Fibroblast of skin of back (primary cell): ENCODE measurements at regions not wholly inside any gene's neighbourhood (a gene's known extent, or its start where the extent isn't known, plus 50 kb on each side); places are given as distances from the start of the nearest gene placed in this dataset.
A peak's percentile ranks its signal among the peaks of the same experiment; 100 is the strongest.

Experiments
- DNase-seq: peaks from one replicate; pipeline ENCODE4 v3.0.0-alpha.2; 2013

DNA sequence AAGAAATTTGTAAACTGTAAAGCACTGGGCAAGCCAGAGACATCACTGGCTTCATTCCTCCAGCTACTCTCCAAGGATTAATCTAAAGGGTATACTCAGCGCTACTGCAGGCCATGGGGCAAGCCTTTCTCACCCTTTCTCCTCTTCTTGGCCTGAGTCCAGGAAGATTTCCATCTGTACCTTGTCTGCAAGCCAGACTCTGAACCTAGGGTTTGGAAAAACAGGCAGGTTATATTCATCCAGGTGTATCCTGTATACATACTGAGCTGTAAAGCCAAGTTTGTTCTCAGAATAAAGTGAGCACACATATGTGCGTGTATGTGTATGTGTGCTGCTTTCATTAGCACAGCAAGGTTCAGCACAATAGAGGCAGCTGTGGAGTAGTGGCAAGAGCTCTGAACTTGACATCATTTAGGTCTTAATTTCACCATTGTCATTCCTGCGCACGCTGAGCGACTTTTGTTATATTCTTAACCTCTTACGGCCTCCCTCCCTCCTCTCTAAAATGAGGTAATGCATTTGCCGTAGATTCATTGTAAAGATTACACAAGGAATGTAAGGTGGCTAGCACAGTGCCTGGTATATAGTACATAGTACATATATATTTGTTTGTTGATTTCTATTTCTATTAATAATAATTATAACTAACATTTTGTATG, 128.1 kb upstream of the JUN start:
- DNase-seq = no peak

DNA sequence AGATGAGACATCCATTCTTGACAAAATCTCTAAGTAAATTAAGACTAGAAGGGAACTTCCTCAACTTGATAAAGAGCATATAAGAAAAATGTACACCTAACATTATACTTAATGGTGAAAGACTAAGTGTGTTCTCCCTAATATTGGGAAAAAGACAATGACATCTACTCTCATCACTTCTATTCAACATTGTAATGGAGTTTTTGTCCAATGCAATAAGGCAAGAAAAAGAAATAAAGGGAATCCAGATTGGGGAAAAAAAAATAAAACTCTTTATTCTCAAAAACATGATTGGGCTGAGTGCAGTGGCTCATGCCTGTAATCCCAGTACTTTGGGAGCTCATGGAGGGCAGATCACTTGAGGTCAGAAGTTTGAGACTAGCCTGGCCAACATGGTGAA, 131.1 kb upstream of the JUN start:
- DNase-seq = no peak

DNA sequence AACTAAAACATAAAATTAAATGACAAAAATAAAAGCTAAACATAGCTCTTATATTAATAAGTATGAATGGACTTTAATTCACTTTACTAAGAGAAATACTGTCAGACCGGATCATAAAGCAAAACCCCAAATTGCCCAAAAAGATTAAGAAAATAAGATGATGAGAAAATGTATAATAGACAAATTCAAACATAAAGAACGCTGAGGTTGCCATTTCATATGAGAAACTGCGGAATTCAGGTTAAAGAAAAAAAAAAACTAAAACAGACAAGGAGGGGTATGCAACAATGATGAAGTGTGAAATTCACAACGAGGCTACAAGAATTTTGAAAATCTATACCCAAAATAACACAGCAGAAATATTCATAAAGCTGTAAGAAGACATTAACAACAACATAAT, 133.6 kb upstream of the JUN start:
- DNase-seq = no peak

DNA sequence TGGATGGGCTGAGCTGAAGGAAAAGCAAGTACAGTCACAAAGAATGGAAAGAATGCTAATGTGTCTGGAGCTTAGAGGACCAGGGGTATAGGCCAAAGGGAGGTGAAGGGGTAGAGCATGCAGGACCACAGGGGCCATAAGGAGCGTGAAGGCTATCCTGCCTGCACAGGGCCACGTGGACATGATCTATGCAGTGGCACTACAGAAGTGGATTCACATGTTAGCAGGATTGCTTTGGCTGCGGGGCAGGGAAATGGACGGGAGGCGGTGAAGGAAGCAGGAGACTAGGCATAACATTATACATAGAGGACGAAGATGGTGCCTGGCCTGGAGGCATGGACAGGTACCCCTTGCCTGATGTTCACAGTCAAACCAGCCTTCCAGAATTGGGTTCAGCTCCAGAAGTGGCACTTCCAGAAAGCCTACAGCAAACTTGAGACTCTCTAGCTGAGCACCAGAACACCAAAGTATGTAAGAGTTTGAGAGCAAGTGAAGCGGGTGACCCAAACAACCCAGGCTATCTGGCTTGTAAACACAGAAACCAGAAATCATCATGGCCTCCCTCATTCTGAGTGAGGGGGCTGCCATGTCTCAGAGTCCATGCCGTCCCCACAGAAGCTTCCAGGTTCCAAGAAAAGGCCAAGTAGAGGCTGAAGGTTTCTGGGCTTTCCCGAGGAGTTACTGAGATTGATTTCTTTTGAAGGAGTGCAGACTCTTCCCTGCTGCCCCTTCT, 135.5 kb upstream of the JUN start:
- DNase-seq = no peak

DNA sequence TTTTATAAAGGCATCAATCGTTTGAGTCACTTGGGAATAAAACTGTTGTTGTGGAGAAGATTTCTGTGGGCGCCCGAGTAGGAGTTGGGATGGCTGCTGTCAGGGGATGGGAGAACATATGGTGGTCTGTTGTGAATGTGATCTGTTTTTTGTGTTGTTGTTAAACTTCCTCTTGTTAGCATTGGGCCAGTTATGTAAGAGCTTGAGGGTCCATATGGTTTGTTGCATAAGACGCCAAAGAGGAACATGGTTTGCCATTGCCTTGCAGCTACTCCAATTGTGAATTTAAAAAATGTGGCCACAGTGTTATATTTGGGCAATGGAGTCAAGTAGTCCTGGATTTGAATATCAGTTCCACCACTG, 136.1 kb upstream of the JUN start:
- no peak for DNase-seq

DNA sequence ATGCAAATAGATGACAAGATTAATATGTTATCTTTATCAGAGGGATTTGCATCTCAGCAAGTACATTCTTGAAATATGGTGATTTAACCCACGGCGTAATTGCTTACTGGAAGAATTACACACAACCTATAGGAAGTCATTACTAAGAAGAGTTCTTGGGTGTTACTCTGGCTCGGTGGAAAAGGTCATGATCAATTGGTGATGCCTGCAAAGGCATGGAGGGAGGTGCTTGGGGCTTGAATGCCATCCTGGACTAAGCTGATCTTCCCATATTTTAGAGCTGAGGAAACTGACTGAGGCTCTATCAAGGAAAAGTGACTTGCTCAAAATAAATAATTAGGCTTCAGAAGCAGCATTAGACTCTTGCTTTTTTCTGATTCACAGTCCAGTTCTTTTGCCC, 137.5 kb upstream of the JUN start:
- no peak for DNase-seq

DNA sequence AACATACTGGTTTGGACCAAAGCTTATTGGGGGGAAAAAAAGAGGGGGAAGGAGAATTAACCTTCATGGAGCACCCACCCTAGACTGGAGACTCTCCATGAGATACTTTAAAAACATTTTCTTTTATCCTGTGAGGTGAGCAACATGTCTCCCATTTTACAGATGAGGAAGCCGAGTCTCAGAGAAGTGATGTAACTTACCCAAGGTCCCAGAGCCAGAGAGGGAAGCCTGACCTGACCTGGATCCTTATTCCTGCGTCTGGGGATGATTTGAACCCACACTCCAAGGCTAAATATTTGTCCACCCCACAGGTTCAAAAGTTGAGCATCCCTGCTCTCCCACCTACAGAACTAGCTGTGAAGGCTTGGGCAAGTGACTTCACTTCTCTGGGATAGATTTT, 137.9 kb upstream of the JUN start:
- no peak for DNase-seq

DNA sequence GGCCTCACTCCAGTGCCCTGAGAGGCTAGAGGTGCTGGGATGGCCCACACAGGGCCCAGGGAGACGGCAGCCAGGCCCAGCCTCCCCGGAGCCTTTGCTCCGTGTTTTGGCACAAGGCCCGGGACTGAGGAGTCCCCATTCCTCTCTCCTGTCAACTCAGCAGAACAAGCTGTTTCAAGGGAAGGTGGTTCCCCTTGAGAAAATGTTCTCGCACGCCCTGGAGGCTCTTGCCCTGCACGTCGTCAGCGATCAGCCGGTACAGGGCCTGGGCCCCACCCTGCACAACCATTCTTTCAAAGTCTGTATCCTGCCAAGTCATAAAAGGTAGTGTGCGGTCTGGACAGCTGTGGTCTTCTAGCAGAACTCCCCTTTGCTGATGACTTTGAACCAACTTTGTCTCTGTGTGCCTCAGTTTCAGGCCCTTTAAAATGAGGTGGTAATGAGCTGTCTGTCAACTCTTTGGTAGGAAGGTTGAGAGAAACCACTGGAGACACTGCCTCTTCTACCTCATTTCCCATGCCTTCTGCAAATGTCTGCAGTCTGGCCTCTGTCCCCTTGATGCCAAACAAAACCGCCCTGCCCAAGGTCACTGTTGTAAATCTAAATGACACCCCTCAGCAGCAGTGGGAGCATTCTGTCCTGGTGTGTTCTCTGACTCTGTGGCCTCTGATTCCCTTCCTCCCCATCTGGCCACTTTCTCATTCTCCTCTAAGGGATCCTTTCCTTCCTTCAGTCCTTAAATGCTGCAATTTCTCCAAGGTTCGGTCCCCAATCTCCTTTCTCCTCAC, 138.6 kb upstream of the JUN start:
- peak; percentile 17 for DNase-seq

DNA sequence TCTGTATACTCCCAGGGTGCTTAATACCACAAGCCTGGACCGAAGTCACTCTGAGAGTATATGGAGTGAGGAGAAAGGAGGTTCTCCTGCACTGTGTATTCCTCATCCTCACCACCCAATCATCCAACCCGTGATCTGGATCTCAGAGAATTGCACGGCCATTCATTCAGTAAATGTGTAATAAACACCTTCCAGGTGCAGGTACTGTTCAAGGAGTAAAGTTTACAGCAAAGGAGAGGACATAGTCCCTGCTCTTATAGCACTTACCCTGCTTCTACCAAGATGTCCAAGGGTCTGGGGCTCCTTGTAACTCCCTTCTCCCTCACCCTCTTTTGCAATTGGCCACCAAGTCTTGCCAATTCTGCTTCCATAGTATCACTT, 139.2 kb upstream of the JUN start:
- no peak for DNase-seq

DNA sequence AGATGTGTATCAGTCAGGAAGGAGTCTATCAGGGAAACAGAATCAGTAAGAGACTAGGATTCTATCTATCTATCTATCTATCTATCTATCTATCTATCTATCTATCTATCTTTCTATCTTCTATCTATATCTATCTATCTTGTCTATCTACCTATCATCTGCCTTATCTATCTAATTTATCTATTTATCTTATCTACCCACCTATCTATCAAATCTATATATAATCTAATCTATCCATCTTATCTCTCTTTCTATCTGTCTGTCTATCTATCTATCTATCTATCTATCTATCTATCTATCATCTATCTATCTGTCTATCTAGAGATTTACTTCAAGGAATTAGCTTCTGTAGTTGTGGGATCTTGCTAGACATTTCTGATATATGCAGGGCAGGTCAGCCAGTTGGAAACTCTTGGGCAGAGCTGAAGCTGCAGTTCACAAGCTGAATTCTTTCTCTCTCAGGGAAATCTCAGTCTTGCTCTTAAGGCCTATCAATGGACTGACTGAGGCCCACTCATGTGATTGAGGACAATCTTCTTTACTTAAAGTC, 140.2 kb upstream of the JUN start:
- DNase-seq = no peak

DNA sequence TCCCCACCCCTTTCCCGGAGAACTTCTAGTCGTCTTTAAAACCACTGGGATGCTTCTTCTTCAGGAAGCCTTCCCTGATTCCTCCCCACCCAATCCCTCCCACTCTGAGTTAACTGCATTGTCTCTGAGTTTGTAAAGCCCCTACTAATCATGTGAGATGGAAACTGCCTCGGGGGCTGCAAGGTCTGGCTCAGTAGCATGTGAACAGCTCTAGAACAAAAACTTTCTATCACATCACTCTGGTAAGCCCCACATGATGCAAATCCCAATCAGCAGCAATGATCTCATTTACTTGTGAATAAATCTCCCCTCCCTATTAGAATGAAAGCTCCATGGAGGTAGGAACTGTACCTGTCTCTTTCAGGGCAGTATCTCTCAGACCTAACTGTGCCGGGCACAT, 141.0 kb upstream of the JUN start:
- DNase-seq = no peak

DNA sequence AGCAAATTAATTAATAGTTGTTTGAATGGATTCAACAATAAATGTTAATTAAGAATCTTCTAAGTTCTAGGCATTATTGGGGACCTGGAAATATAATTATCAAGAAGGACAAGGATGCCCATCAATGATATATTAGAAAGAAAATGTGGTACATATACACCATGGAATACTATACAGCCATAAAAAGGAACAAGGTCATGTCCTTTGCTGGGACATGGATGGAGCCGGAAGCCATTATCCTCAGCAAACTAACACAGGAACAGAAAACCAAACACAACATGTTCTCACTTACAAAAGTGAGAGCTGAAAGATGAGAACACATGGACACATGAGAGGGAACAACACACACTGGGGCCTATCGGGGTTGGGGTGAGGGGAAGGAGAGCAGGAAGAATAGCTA, 141.4 kb upstream of the JUN start:
- DNase-seq = no peak

DNA sequence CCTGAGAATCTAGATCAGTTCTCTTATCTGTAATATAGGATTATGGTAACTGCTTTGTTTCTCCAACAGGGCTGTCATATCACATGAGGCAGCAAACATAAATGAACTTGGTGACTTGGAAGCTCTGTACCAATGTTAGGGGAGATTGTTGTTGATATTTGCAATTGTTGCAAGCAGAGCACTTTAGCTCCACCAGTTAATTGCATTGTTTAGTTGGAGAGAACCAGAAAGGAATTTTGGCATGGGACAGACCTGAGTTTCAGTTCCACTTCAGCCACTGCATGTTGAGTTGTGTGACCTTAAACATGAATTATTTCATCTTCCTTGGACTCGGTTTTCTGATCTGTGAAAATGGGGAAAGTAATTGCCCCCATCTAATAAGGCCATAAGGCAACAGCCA, 142.3 kb upstream of the JUN start:
- DNase-seq = no peak

DNA sequence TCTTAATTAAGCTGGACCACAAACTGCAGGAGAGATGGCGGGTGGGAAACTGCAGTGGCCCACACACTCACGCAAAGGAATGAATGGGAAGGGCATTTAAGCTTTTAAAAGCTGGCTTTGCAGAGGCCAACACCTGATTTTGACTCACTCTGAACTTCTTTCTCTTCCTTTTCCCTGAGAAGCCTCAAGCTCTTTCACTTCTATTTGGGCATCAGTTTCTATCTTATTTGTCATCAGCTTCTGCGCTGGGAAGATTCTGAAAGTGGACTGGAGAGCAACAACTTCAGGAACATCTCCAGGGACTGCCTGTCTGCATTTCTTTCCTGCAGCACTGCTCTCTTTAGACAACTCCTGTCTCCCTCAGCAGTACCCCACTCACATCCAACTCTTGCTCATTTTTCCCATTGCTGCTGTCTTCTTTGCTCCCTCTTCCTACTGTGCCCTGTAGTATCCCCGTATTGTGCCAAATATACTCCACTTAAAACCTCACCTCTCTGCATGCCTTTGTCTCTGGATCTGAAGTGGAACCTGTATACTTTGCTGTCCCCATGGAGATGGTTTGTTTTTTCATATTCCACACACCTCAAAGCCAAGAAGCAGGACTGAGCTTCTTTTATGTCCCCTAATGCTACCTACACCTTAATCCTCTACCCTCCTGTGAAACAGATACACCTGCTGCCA, 143.3 kb upstream of the JUN start:
- DNase-seq = no peak

DNA sequence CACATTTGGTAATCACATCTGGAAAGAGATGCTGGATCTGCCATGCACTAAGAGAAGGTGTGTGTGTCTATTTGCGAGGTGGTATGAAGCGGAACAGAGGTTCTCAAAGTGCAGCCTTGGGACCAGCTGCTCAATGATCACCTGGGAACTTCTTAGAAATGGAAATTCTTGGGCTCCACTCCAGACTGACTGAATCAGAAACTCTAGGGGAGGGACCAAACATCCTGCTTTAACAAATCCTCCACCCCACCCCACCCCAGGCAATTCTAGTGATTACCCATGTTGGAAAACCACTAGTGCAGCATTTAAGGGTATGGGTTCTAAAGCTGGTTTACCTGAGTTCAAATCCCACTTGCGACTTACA, 143.9 kb upstream of the JUN start:
- DNase-seq = no peak

DNA sequence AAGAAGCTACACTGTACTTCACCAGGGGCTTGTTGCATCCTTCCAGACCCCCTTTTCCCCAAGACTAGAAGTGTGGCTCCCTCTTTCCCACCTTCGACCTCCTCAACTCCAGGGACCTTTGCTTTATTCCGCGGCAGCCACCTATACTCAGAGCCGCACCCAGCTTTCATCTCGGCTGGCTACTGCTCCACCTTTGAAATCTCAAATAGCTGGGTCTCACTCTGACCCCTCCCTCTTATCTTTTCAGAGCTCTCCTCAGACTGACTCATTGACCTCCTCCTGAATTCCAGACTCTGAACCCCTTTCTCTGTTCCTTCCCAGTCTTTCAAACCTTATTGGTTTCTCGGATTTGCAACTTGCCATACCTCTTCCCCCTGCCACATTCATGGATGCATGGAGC, 144.7 kb upstream of the JUN start:
- no peak for DNase-seq

DNA sequence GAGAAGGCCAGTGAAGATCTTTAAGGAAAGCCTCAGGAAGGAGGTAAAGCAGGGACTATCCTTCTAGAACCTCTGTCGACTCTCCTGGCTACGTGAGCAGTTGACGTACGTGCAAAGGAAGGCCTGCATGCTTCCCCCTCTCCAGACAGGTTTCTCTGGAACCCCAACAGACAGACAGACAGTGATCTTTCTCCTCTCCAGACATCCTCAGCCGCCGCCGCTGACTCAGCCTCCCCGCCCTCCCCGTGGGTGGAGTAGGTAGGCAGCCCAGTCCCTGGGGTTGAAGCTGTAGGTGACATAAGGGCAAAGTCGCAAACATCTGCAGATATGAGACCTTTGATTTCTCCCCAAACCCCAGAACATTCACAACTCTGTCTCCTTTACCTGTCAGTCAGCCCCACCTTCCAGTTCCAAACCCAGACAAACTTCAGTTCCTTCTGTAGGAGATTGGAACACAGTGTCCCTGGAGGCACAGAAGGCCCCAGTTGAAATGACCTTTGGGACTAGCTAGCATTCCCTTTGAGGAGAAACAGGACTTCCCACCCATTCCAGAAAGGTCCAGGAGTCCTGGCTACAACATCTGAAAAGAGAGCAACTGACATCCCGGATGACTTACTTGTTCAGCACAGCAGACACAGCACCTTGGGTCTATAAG, 146.0 kb upstream of the JUN start:
- DNase-seq = no peak

DNA sequence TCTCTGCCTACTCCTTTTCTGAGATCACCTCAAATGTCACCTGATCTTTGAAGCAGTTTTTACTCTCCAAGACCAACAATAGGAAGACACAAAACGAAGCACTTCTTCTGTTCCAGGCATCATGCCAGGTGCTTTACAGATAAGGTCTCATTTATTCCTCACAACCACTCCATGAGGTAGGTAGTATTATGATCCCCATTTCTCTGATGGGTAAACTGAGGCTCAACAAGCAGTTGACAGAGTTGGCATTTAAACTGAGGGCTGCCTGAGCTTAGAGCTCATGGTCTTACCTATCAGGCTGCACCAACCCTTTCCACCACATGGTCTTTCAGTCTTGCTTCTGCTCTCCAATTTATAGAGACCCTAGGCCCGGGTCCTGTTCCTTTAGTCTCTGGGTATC, 147.2 kb upstream of the JUN start:
- DNase-seq = no peak

DNA sequence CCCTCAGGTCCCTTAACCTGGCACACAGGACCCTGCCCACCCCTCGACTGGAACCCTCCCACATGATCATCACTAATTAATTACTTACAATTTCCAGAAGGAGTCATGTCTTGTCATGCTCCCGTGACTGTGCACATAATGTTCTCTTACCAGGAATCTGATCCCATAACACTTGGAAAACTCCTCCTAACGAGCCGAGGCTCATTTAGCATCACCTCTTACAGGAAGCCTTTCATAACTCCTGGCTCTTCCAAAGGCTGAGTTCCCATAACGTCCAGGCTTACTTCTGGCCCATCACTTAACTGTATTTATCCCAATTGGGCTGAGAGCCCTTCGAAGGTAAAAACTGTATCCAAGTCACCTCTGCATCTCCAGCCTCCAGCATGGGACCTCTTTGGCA, 147.9 kb upstream of the JUN start:
- no peak for DNase-seq

DNA sequence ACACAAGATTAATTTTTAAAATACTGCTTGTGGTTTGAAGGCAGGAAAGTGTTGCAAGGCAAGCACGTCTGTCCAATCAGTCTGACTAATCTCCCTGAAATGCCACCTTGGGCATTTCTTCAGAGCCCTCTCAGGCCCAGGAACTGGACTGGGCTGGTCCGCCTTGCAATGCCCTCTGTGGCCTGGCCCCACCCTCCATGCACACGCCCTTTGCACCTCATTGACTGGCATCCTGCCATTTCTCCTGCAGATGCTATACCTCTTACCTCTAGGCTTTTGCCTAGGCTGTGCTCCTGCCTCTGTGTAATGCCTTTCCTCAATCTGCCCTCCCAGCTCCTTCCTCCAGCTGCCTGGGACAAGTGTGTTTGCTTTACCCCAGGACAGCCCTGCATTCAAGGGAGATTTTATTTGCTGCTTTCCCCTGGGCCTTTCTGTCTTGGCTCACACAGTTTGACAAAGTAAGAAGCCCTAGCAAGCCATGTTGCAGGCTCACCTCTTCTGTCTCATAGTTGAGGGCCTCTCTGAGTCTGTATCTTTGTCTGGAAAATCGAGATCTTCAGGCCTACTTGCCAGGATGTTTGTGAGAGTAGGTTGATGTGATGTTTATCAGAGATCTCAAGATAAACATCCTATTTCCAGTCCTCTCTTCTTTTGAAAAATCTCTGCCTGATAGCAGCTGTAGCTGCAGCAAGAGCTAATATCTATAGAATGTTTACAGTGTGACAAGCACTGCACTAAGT, 149.2 kb upstream of the JUN start:
- DNase-seq = peak; percentile 68

DNA sequence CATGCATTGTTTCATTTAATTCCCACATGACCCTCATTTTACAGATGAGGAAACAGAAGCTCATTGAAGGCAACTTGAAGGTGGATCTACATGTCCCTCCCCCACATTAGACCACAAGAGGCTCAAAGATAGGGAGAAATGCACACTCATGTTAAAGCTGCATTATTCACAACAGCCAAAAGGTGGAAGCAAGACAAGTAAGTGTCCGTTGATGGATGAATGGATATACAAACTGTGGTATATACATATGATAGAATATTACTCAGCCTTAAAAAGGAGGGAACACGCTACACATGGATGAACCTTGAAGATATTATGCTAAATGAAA, 149.7 kb upstream of the JUN start:
- no peak for DNase-seq

DNA sequence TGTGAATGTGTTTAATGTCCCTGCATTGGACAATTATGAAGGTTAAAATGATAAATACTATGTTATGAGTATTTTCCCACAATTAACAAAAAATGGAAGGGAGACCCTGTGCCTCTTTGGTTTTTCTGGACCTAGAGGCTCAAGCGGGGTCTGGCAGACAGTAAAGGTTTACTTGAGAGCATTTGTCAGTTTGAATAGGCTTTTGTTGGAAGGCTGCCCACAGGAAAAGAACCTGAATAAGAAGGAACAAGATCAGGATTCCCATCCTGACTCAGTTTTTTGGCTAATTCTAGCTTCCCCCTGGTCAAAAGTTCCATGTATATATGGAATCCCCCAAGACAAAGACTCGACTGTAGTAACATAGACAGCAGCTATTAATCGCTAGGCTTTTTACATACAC, 150.9 kb upstream of the JUN start:
- DNase-seq = no peak
